ENCODE measurements at regions not wholly inside any gene's neighbourhood (a gene's known extent, or its start where the extent isn't known, plus 50 kb on each side); places are given as distances from the start of the nearest gene placed in this dataset.

DNA sequence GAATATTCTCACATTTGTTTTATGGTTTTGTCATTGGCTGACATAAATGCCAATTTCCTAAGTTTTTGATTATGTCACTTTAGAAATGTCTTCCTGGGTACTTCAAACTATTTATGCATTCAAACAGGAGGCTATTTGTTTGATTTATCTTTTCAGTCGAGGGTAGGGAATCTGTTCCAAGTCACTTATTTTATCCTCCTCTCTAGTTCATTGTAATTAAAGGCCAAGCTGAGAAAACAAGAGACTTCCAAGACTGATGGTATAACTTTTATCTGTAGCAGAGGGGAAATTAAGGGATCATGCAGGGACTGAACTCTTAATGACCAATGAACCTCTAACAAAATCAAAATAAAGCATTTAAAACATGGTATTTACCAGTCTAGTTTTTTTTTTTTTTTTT is 968.4 kb downstream of the SORCS3 start:
- Histone ChIP-seq H3K36me3 (no peaks in the 10 kb centered on the region), H3K27me3 (replicated peaks in 1 of 7) (no peaks in the 10 kb centered on the region), H3K4me3 (no peak overlapping the region), H3K27ac (no peak overlapping the region), H3K9me3 (peaks cover 0 to 36% (median 7%) of the 10 kb centered on the region in 8 donors), H3K4me1 (no peaks in the 10 kb centered on the region)
- DNase-seq, result no peak
- TF ChIP-seq, protein P1, sequence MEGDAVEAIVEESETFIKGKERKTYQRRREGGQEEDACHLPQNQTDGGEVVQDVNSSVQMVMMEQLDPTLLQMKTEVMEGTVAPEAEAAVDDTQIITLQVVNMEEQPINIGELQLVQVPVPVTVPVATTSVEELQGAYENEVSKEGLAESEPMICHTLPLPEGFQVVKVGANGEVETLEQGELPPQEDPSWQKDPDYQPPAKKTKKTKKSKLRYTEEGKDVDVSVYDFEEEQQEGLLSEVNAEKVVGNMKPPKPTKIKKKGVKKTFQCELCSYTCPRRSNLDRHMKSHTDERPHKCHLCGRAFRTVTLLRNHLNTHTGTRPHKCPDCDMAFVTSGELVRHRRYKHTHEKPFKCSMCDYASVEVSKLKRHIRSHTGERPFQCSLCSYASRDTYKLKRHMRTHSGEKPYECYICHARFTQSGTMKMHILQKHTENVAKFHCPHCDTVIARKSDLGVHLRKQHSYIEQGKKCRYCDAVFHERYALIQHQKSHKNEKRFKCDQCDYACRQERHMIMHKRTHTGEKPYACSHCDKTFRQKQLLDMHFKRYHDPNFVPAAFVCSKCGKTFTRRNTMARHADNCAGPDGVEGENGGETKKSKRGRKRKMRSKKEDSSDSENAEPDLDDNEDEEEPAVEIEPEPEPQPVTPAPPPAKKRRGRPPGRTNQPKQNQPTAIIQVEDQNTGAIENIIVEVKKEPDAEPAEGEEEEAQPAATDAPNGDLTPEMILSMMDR (IDR thresholded peaks at IDR 0.05 in 8 of 11, conservative IDR thresholded peaks at IDR 0.05 in 3 of 11), result no peak
- TF ChIP-seq POLR2A (IDR thresholded peaks at IDR 0.05), result no peak
- TF ChIP-seq POLR2AphosphoS5 (IDR thresholded peaks at IDR 0.05), result no peak
- intact Hi-C loops (cut with DNase I; ENCODE audit: low total_unique reads), result no loop called here
- 48 to 67% (median 53%) methylated on average over 1 of the region's 1 CpG for WGBS, 5 donors

- H3K36me3 ChIP-seq, result no peaks in the 10 kb centered on the region
- no peak overlapping the region for H3K4me3 ChIP-seq
- TF ChIP-seq POLR2A (IDR thresholded peaks at IDR 0.05), result no peak
- TF ChIP-seq, protein P1 (IDR thresholded peaks at IDR 0.05 in 8 of 11, conservative IDR thresholded peaks at IDR 0.05 in 3 of 11), result no peak
- no peak for TF ChIP-seq POLR2AphosphoS5 (IDR thresholded peaks at IDR 0.05)
- H3K27me3 ChIP-seq (replicated peaks in 1 of 7), result no peaks in the 10 kb centered on the region
- no peak overlapping the region for H3K27ac ChIP-seq
- DNase-seq, result no peak
- H3K9me3 ChIP-seq, result peaks cover 0 to 44% (median 9%) of the 10 kb centered on the region in 8 donors
- H3K4me1 ChIP-seq, result no peaks in the 10 kb centered on the region
- intact Hi-C loops (cut with DNase I; ENCODE audit: low total_unique reads), result no loop called here
Measured at GRCh38 chr10:105605918-105606317, 964.8 kb downstream of the SORCS3 start.

DNA sequence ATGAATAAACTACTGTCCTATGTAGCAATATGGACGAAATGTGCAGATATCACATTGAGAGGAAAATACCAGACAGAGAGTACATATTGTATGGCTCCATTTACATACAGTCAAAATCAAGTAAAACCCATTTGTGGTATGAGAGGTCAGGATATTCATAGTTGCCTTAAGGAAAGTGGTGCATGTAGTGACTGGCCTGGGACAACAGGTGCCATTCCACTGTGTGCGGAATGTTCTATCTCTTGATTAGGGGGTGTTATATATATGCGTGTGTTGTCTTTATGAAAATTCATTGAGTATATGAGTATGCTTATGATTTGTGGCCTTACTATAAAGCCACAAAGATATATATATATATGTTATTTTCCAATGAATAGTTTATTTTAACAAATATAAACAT is 964.0 kb downstream of the SORCS3 start:
- peaks cover 0 to 36% (median 9%) of the 10 kb centered on the region in 8 donors for H3K9me3 ChIP-seq
- H3K27ac ChIP-seq, result no peak overlapping the region
- no peaks in the 10 kb centered on the region for H3K36me3 ChIP-seq
- TF ChIP-seq POLR2A (IDR thresholded peaks at IDR 0.05) (no peak), POLR2AphosphoS5 (IDR thresholded peaks at IDR 0.05) (no peak)
- TF ChIP-seq, protein P1 (IDR thresholded peaks at IDR 0.05 in 8 of 11, conservative IDR thresholded peaks at IDR 0.05 in 3 of 11), result no peak
- WGBS, 5 donors, result 81 to 89% (median 84%) methylated on average over 3 of the region's 3 CpGs
- H3K27me3 ChIP-seq (replicated peaks in 1 of 7), result no peaks in the 10 kb centered on the region
- intact Hi-C loops (cut with DNase I; ENCODE audit: low total_unique reads), result no loop called here
- H3K4me1 ChIP-seq, result no peaks in the 10 kb centered on the region
- DNase-seq, result no peak
- H3K4me3 ChIP-seq, result no peak overlapping the region

- 58 to 95% (median 81%) methylated on average over 1 of the region's 1 CpG for WGBS, 5 donors
- H3K4me3 ChIP-seq, result no peak overlapping the region
- no peak for TF ChIP-seq POLR2A (IDR thresholded peaks at IDR 0.05)
- TF ChIP-seq, protein P1 (IDR thresholded peaks at IDR 0.05 in 8 of 11, conservative IDR thresholded peaks at IDR 0.05 in 3 of 11), result no peak
- TF ChIP-seq POLR2AphosphoS5 (IDR thresholded peaks at IDR 0.05), result no peak
- intact Hi-C loops (cut with DNase I; ENCODE audit: low total_unique reads), result no loop called here
- DNase-seq, result no peak
- no peaks in the 10 kb centered on the region for H3K4me1 ChIP-seq
- no peak overlapping the region for H3K27ac ChIP-seq
- no peaks in the 10 kb centered on the region for H3K27me3 ChIP-seq (replicated peaks in 1 of 7)
- peaks cover 0 to 9% (median 0%) of the 10 kb centered on the region in 8 donors for H3K9me3 ChIP-seq
- H3K36me3 ChIP-seq, result no peaks in the 10 kb centered on the region
Measured at GRCh38 chr10:105598207-105598606, 957.1 kb downstream of the SORCS3 start.

Data from spleen (tissue), 11 donors.